WERI-Rb-1 (cell line): ENCODE measurements at regions not wholly inside any gene's neighbourhood (a gene's known extent, or its start where the extent isn't known, plus 50 kb on each side); places are given as distances from the start of the nearest gene placed in this dataset.

Experiments
- DNase-seq: peaks from one replicate; pipeline ENCODE4 v3.0.0-alpha.2; 2020
- H3K27ac ChIP-seq: fragments of 250-450 bp; sonication (Bioruptor Pico); 2 replicates; pipeline ENCODE4 v1.5.1; 2020; ENCODE audit warnings: mild to moderate bottlenecking, moderate library complexity
- H3K27me3 ChIP-seq: fragments of 250-450 bp; sonication (Bioruptor Pico); 2 replicates; pipeline ENCODE4 v1.5.1; 2021; ENCODE audit warnings: mild to moderate bottlenecking, low read depth, moderate library complexity; ENCODE audit not compliant: insufficient read depth, severe bottlenecking
- H3K36me3 ChIP-seq: fragments of 250-450 bp; sonication (Bioruptor Pico); 2 replicates; pipeline ENCODE4 v1.5.1; 2020; ENCODE audit warnings: mild to moderate bottlenecking, moderate library complexity
- H3K4me3 ChIP-seq: 2 replicates; pipeline ENCODE4 v1.5.1; 2011; ENCODE audit warnings: low read depth, mild to moderate bottlenecking, control low read depth, low read length
- H3K9me3 ChIP-seq: fragments of 250-450 bp; sonication (Bioruptor Pico); 2 replicates; pipeline ENCODE4 v1.5.1; 2021; ENCODE audit warnings: mild to moderate bottlenecking, moderate library complexity; ENCODE audit not compliant: severe bottlenecking
- TF ChIP-seq, protein P1 (sequence below): IDR thresholded peaks from 2 replicates; pipeline ENCODE4 v1.5.1; 2011; ENCODE audit warnings: low read depth, mild to moderate bottlenecking, control low read depth, inconsistent platforms, low read length

DNA sequence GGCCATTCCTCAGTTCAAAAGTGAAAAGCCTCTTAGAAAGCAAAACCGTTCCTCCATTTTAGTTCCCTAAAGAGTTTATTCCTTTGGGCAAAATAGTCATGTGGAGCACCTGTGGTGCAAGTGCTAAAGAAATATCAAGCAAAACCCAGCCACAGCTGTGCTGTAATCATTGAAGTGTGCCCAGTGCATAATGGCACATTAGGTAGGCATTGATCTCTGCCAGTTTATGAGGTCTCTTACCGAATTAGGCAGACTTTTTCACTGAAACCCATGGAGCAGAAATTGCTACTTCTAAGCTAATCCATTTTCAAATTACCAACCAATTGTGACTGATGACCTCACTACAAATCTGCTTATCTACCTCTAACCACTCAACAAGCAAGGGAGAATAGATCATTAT is 97.2 kb upstream of the SEMA3A start:
- no peaks in the 10 kb centered on the region for H3K9me3 ChIP-seq
- H3K4me3 ChIP-seq, result no peak overlapping the region
- H3K36me3 ChIP-seq, result no peaks in the 10 kb centered on the region
- TF ChIP-seq, protein P1, sequence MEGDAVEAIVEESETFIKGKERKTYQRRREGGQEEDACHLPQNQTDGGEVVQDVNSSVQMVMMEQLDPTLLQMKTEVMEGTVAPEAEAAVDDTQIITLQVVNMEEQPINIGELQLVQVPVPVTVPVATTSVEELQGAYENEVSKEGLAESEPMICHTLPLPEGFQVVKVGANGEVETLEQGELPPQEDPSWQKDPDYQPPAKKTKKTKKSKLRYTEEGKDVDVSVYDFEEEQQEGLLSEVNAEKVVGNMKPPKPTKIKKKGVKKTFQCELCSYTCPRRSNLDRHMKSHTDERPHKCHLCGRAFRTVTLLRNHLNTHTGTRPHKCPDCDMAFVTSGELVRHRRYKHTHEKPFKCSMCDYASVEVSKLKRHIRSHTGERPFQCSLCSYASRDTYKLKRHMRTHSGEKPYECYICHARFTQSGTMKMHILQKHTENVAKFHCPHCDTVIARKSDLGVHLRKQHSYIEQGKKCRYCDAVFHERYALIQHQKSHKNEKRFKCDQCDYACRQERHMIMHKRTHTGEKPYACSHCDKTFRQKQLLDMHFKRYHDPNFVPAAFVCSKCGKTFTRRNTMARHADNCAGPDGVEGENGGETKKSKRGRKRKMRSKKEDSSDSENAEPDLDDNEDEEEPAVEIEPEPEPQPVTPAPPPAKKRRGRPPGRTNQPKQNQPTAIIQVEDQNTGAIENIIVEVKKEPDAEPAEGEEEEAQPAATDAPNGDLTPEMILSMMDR, result no peak
- no peak overlapping the region for H3K27ac ChIP-seq
- DNase-seq, result no peak
- H3K27me3 ChIP-seq, result no peaks in the 10 kb centered on the region

DNA sequence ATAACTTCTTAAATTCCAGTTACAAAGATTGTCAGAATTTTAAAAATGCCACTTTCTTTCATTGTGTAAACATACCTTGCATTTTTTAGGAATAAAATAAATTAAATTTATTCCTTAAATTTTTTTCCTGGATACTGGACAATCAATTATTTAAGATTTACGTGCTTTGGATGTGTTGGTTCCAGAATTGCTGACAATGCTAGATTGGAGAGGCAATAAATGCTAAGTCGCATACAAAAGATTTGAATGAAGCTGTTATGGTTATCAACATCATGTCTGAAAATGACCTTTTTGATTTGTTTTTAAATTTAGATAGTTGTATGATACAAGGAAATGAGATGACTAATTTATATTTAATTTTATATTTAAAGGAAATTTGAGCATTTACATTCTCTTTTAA is 89.2 kb upstream of the SEMA3A start:
- no peak for DNase-seq
- no peaks in the 10 kb centered on the region for H3K9me3 ChIP-seq
- H3K27ac ChIP-seq, result no peak overlapping the region
- H3K4me3 ChIP-seq, result no peak overlapping the region
- H3K36me3 ChIP-seq, result no peaks in the 10 kb centered on the region
- H3K27me3 ChIP-seq, result no peaks in the 10 kb centered on the region
- TF ChIP-seq, protein P1, result no peak

DNA sequence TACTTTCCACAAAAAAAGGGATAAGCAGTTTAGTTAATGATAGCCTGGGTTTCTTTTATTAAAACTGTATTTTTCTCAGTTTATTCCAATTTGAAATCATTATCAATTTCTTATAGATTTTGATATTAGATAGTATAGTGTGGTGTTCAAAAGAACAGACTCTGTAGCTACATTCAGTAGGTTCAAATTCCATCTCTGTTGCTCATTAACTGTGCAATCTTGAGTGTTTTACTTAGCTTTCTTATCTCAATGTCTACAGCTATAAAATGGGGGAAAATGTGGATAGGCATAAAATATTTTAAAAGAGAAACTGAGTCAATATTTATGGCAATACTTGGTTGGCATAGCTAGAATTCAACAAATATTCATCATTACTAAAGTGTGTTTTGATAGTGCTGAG is 86.9 kb upstream of the SEMA3A start:
- no peaks in the 10 kb centered on the region for H3K27me3 ChIP-seq
- no peaks in the 10 kb centered on the region for H3K9me3 ChIP-seq
- no peak for DNase-seq
- H3K4me3 ChIP-seq, result no peak overlapping the region
- H3K36me3 ChIP-seq, result no peaks in the 10 kb centered on the region
- H3K27ac ChIP-seq, result no peak overlapping the region
- TF ChIP-seq, protein P1, result no peak

DNA sequence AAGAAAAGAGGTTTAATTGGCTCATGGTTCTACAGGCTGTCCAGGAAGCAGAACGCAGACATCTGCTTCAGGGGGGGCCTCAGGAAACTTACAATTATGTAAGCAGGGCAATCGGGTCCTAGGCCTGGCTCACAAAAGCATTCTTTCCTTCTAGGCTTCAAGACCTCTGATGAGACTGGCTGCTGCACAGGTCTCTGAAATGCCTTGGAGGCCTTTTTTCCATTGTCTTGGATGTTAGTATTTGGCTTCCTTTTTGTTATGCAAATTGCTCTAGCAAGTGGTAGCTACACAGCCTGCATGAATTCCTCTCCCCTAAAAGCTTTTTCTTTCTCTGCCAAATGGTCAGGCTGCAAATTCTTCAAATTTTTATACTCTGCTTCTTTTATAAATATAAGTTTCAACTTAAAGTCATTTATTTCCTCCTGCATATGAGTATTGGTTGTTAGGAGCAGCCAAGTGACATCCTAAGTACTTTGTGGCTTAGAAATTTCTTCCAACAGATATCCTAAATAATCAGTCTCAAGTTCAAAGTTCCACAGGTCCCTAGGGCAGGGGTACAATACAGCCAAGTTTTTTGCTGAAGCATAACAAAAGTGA is 83.1 kb upstream of the SEMA3A start:
- Histone ChIP-seq H3K9me3 (no peaks in the 10 kb centered on the region), H3K27ac (no peak overlapping the region), H3K36me3 (no peaks in the 10 kb centered on the region), H3K4me3 (no peak overlapping the region), H3K27me3 (no peaks in the 10 kb centered on the region)
- TF ChIP-seq, protein P1, result no peak
- DNase-seq, result no peak

DNA sequence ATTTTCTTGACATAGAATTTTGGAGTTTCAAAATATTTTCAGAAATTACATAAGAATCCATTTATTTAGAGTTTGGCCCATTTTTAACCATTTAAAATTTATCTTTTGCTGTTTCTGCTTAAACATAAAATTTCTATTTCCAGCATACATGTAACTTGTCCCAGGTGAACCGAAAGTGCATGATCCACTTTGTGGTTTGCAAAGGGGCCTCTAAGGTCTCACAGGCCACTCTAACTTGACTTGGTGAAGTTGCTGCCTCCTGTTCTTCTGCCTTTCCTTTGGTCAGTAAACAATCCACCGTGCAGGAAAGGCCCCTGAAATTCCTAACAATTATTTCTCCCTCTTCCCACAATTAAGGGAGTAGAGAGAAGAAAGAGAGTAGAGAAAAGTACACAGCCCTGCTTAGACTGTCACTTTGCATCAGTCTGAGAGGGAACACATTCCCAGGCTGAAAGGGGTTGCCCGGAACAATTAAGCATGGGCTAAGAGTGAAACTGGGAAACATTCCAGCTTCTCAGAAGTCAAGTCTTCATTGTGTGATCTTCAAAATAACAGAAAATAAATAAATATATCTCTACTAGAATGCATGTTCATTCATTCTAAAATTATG is 79.5 kb upstream of the SEMA3A start:
- Histone ChIP-seq H3K4me3 (no peak overlapping the region), H3K27ac (no peak overlapping the region), H3K36me3 (no peaks in the 10 kb centered on the region), H3K27me3 (no peaks in the 10 kb centered on the region), H3K9me3 (no peaks in the 10 kb centered on the region)
- DNase-seq, result no peak
- TF ChIP-seq, protein P1, result no peak

DNA sequence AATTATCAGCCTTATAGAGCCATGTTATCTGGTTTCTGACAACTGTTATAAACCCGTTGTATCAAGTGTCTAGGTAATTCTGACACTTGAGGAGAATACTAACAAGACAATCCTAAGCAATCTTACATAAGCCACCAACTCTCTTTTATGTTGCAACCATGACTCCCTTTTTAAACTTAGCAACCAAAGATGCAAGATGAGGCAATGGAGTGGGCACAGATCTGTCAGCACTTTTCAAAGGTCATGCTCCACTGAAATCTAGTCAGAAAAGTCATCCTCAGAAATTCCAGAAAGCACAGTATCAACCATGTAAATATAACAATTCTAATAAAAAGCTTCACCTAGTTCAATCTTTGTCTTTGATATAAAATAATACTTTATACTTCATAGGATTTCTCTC is 77.0 kb upstream of the SEMA3A start:
- no peak for DNase-seq
- H3K36me3 ChIP-seq, result no peaks in the 10 kb centered on the region
- H3K9me3 ChIP-seq, result no peaks in the 10 kb centered on the region
- H3K27me3 ChIP-seq, result no peaks in the 10 kb centered on the region
- TF ChIP-seq, protein P1, result no peak
- no peak overlapping the region for H3K27ac ChIP-seq
- H3K4me3 ChIP-seq, result no peak overlapping the region
